ENCODE measurements at regions not wholly inside any gene's neighbourhood (a gene's known extent, or its start where the extent isn't known, plus 50 kb on each side); places are given as distances from the start of the nearest gene placed in this dataset.

GRCh38 chr13:32955881-32956594 lies 60.2 kb upstream of the KL start:
- WGBS (ENCODE audit: extremely low coverage, insufficient read length, low lambda C conversion rate) = no CpG with 5 or more reads among the region's 5 CpGs
- no peak for DNase-seq
- H4K5ac ChIP-seq (ENCODE audit: insufficient read length, low read depth, low read length) = no peak overlapping the region
- no peak overlapping the region for H3T11ph ChIP-seq (ENCODE audit: low read length)
- H2BK20ac ChIP-seq (ENCODE audit: low read depth, low read length, poor library complexity, severe bottlenecking) = no peak overlapping the region
- no peak overlapping the region for H3K4me3 Mint-ChIP-seq
- H2AFZ ChIP-seq (ENCODE audit: low read length) = no peak overlapping the region
- no peak overlapping the region for H2BK120ac ChIP-seq (ENCODE audit: low read depth, low read length, poor library complexity, severe bottlenecking)
- H3K23ac ChIP-seq (ENCODE audit: insufficient read length, low read depth, low read length) = no peak overlapping the region
- TF ChIP-seq CTCF (conservative IDR thresholded peaks at IDR 0.05) = no peak
- H4K91ac ChIP-seq (ENCODE audit: insufficient read length, low read depth, low read length) = no peak overlapping the region
- peaks cover 28% of the 10 kb centered on the region for H3K27me3 Mint-ChIP-seq (ENCODE audit: low read depth)
- no peak overlapping the region for H2BK5ac ChIP-seq (ENCODE audit: insufficient read length, low read length)
- no peak overlapping the region for H3K4me2 ChIP-seq (ENCODE audit: insufficient read depth, insufficient read length, low read length)
- no peaks in the 10 kb centered on the region for H3K27me3 ChIP-seq (ENCODE audit: insufficient read depth, low read length)
- no peaks in the 10 kb centered on the region for H3K23me2 ChIP-seq (ENCODE audit: insufficient read length, low read depth, low read length, poor library complexity, severe bottlenecking)
- H2BK15ac ChIP-seq (ENCODE audit: low read depth, low read length) = no peak overlapping the region
- H3K27ac Mint-ChIP-seq = no peak overlapping the region
- H3K79me1 ChIP-seq (ENCODE audit: insufficient read depth, low read depth, low read length, poor library complexity, severe bottlenecking) = no peaks in the 10 kb centered on the region
- H3K9ac ChIP-seq (ENCODE audit: extremely low read depth, insufficient read length, low read length) = no peak overlapping the region
- H3K9me3 ChIP-seq (ENCODE audit: control insufficient read depth, low read depth, low read length) = no peaks in the 10 kb centered on the region
- no peak overlapping the region for H3K4ac ChIP-seq (ENCODE audit: low read depth, low read length)
- no peak overlapping the region for H2AK5ac ChIP-seq (ENCODE audit: insufficient read length, low read length)
- H4K8ac ChIP-seq (replicated peaks; ENCODE audit: insufficient read length, low read depth, low read length) = no peak overlapping the region
- H3K27ac ChIP-seq (ENCODE audit: insufficient read length, low read depth, low read length) = no peak overlapping the region
- H3K56ac ChIP-seq (ENCODE audit: insufficient read length, low read depth, low read length) = no peak overlapping the region
- no peaks in the 10 kb centered on the region; a peak in 1 of 5 replicates for H3K9me3 Mint-ChIP-seq
- H3K14ac ChIP-seq (ENCODE audit: insufficient read depth, low read length) = no peak overlapping the region
- no peak overlapping the region for H3K18ac ChIP-seq (ENCODE audit: insufficient read length, low read depth, low read length)
- H2BK12ac ChIP-seq (ENCODE audit: insufficient read length, low read depth, low read length) = no peak overlapping the region
- peaks cover 4 to 6% of the 10 kb centered on the region in 2 experiments; a peak in 3 of 4 replicates for H3K4me1 Mint-ChIP-seq
- H3K36me3 Mint-ChIP-seq (ENCODE audit: insufficient read depth in 1 of 3, low read depth in 3 of 3) = no peaks in the 10 kb centered on the region; a peak in 1 of 7 replicates
- no peaks in the 10 kb centered on the region for H3K79me2 ChIP-seq (ENCODE audit: insufficient read depth, low read length)
- H3K4me1 ChIP-seq (ENCODE audit: insufficient read depth, low read length) = no peaks in the 10 kb centered on the region
- H4K20me1 ChIP-seq (ENCODE audit: control insufficient read depth, insufficient read depth, insufficient read length) = no peaks in the 10 kb centered on the region

All from H9 (cell line).